ENCODE measurements at regions not wholly inside any gene's neighbourhood (a gene's known extent, or its start where the extent isn't known, plus 50 kb on each side); places are given as distances from the start of the nearest gene placed in this dataset.

- DNase-seq: no peak
Measured at GRCh38 chr13:73465617-73465971, 406.8 kb downstream of the KLF5 start.

- no peak for DNase-seq
Measured at GRCh38 chr13:73464758-73465616, 406.2 kb downstream of the KLF5 start.

DNA sequence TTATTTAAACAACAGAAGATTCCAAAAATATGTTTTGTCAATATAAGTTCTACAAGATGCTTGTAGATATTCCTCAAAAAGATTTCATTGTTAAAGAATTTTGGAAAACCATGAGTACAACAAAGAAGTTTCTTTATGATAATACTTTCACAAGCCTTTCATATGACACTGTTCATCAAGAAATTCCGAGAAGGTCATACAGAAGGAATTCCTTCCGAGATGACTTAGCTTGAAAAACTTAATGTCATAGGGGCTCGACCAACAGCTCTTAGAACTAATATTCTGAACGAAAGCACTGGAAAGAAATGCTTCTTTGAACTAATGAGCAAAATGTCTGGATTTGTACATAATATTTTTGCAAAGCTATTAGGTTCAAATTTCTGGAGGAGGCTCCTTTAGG, 403.4 kb downstream of the KLF5 start:
- no peak for DNase-seq

GRCh38 chr13:73451221-73452029, 392.6 kb downstream of the KLF5 start:
- no peak for DNase-seq

DNA sequence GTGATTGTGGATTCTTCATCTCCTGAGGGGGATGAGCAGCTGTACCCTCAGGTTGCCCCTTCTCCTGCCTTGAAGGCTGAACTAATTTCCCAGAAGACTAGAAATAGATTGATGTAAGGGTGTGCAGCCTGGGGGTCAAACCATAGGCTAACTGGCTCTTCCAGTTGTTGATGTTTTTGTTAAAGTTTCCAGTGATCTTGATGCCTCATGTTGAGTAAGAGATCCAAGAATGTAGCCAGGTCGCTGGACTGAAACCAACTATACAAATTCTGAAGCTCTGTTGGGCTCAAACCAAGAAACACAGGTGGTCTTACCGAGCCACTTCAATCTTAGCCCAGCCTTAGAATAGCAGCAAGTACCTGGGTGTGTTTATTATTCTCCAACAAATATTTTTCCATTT, 391.8 kb downstream of the KLF5 start:
- no peak for DNase-seq

DNA sequence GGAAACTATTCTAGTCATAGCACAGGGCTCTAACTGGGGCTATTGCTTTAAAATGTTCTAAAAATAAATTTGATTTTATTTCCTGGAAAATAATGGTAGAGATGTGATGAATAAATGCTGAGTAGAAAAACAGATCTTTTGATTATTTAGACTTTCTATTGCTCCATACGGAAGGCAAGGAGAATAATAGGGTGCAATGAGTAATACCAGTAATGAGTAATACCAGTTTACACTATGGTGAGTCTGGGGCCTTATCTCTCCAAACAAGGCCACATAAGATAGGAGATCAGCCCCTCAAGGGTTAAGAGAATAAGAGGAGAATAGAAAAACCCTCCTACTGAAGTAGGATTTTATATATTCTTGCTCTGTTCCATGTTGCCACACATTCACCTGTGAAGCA, 390.4 kb downstream of the KLF5 start:
- DNase-seq: no peak

GRCh38 chr13:73440296-73440895, 381.6 kb downstream of the KLF5 start:
- no peak for DNase-seq

DNA sequence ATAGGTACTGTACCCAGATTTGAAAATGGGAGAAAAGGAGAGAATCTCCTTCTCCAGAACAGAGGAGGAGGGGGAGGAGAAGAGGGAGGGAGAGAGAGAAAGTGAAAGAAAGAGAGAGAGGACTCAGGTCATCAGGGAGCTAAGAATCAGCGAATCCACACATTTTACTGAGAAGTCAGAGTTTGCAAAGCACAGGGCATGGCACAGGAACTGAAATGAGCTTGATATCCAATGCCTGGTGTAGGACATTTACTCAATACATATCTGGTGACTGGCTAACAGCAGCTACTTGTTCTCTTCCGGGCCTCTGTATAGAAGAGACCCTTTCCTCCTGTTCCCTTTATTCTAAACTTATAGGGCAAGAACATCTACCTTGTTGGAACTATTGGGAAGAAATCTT, 375.1 kb downstream of the KLF5 start:
- no peak for DNase-seq

GRCh38 chr13:73433458-73433857, 374.7 kb downstream of the KLF5 start:
- DNase-seq: no peak

DNA sequence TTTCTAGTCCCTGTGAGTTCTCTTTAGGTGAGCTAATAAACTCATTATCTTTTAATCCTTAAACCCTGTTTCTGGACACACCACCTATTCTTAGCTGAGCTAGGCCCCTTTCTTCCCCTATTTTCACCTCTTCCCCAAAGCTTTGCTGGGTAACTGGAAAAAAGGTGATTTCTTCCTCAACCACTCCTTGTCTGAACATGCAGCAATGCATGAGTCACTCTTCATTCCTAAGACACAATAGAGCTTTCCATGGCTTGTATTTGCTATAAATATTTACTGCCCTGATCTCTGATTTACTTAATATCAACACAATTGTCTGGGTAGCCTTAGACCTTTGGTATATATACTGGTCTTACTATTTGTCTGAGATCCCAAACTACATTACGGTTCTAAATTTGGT, 370.9 kb downstream of the KLF5 start:
- no peak for DNase-seq

DNA sequence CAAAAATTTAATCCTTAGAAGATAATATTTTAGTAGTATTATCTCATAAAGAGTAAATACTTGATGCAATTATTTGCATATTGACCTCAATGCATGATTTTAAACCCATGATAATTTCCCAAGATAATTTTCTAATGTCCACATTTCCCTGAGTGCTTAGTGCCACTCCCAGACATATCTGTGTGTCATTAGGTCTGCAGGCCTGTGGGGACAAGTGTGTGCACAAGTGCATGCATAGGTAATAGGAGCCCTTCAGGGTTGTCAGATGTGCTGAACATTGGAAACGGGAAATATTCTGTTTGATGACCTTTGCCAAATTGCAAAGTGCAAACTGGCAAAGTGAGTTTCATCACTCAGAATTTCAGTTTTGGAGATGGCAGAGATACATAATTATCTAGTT, 369.9 kb downstream of the KLF5 start:
- DNase-seq: no peak

- DNase-seq: no peak
Measured at GRCh38 chr13:73428137-73428536, 369.3 kb downstream of the KLF5 start.

- DNase-seq: no peak
Measured at GRCh38 chr13:73422973-73423372, 364.2 kb downstream of the KLF5 start.

GRCh38 chr13:73421310-73421912, 362.6 kb downstream of the KLF5 start:
- DNase-seq: no peak

- DNase-seq: no peak
Measured at GRCh38 chr13:73419186-73419585, 360.4 kb downstream of the KLF5 start.

DNA sequence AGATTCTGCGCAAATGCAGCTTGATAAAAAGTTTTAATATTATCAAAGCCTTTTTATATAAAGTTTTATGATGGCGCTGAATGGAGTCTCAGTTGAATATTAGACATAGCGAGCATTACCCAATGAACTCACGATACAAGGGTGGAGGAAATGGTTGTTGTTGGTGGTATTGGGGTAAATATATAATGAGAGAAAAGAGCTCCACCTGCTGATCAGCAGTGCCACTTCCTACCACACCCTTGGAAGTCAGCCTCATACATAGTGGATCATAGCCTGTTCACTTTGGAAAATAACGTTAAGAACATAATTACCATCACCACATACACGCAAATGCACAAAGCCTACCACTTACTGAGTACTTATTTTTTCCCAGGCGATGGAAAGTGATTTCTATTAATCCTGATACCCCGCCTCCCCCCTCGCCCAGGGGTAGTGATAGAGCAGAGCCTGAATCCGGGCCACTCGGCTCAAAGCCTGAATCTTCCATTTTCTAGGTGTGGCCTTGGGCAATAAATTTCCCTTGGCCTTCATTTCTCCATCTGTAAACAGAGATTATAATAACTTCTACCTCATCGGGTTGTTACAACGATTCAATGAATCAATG, 358.3 kb downstream of the KLF5 start:
- DNase-seq: no peak

GRCh38 chr13:73416093-73416492, 357.3 kb downstream of the KLF5 start:
- no peak for DNase-seq

DNA sequence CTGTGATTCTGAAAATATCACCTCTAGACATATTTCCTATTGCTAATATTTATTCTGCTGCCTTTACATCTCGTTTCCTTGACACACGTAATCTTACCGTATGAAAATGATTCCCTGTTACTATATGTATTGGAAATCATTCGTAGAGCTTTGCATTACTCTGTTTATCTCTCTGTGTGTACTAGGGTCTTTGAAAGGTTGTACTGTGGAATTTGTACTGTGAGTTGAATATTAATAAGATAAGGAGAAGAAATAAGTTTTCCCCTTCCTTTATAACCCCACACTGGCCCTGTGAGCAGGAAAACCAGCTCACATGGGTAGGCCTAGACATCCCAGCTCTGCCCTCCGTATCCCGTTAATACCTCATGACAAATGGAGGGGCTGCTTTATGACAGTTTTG, 354.9 kb downstream of the KLF5 start:
- DNase-seq: no peak

DNA sequence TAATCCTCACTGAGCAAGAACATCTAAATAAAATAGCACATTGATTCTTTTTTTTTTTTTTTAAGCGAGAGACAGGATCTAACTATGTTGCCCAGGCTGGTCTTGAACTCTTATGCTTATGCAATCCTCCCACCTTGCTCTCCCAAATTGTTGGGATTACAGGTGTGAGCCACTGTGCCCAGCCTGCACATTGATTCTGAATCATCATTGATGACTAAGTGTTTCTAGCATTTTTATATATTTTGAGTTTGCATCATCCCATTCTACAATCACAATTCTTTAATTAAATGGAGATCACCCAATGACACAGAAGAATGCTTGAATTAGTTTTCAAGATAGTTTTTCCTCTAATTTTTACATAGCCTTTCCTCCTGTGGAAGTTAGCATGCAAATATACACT, 354.1 kb downstream of the KLF5 start:
- no peak for DNase-seq

DNA sequence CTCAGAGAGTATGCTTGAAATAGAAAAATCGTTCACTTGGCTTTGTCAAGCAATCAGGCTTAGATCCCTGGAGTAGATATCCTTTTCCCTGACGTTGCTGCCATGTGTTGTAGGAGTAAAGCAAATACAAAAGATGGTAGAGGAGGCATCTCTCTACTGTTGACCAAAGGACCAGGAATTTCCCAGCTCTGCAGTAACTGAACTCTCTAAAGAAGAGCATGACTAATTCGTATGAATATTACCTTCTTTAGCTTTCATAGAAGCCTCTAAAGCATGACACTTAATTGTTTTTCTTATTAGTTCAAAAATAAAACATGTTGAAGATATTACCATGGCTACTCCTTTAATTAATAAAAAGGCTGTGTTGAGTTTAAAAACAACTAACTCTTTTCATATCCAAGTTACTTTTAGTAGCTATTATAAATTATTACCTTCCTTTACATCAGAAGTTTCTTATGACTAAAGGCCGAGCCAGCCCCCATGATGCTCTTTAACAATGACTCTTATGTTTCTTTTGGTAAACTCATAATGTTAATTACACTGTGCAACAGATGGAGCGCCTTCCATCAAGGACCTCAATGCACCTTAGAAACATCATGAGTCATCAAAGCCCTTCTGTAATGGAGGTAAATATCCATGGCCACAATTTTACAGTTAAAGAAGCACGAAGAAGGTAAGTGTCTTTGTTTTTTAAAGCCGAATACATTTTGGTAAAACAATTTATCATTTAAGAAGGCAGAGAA, 352.4 kb downstream of the KLF5 start:
- DNase-seq: no peak

GRCh38 chr13:73406454-73406853, 347.6 kb downstream of the KLF5 start:
- DNase-seq: no peak

Data from muscle of arm (tissue), 1 donor.